ENCODE measurements at regions not wholly inside any gene's neighbourhood (a gene's known extent, or its start where the extent isn't known, plus 50 kb on each side); places are given as distances from the start of the nearest gene placed in this dataset.

DNA sequence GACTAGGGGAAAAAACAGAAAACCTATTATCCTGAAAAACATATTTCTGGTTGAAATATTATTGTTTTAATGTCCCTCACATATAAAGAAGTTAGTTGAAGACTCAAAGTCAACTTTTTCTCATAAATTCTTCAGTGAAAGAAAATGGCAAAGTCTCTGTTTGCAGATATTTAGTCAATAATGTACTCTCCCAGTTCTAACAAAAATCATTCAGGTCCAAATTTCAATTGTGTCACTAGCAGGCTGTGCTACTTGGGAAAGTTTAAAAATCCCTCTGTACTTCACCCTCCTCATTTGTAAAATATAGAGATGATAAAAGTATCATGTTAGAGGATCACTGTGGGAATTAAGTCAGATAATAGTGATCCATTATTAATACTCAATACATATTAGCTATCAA lies 496.5 kb downstream of the FSCB start:
- TF ChIP-seq, protein P1, sequence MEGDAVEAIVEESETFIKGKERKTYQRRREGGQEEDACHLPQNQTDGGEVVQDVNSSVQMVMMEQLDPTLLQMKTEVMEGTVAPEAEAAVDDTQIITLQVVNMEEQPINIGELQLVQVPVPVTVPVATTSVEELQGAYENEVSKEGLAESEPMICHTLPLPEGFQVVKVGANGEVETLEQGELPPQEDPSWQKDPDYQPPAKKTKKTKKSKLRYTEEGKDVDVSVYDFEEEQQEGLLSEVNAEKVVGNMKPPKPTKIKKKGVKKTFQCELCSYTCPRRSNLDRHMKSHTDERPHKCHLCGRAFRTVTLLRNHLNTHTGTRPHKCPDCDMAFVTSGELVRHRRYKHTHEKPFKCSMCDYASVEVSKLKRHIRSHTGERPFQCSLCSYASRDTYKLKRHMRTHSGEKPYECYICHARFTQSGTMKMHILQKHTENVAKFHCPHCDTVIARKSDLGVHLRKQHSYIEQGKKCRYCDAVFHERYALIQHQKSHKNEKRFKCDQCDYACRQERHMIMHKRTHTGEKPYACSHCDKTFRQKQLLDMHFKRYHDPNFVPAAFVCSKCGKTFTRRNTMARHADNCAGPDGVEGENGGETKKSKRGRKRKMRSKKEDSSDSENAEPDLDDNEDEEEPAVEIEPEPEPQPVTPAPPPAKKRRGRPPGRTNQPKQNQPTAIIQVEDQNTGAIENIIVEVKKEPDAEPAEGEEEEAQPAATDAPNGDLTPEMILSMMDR (IDR thresholded peaks at IDR 0.05) = no peak
- TF ChIP-seq POLR2A (IDR thresholded peaks at IDR 0.05; ENCODE audit: low read depth) = no peak
